22Rv1 (cell line): ENCODE measurements at regions not wholly inside any gene's neighbourhood (a gene's known extent, or its start where the extent isn't known, plus 50 kb on each side); places are given as distances from the start of the nearest gene placed in this dataset.

Experiments
- ZFX ChIP-seq: fragments of 450-650 bp; IDR thresholded peaks from 2 replicates; pipeline ENCODE4 v1.6.1; 2017; ENCODE audit warnings: antibody characterized with exemption, borderline replicate concordance
- TF ChIP-seq, protein P1 (sequence below): fragments of 450-650 bp; IDR thresholded peaks from 2 replicates; pipeline ENCODE4 v1.5.1; 2017; ENCODE audit warnings: mild to moderate bottlenecking

DNA sequence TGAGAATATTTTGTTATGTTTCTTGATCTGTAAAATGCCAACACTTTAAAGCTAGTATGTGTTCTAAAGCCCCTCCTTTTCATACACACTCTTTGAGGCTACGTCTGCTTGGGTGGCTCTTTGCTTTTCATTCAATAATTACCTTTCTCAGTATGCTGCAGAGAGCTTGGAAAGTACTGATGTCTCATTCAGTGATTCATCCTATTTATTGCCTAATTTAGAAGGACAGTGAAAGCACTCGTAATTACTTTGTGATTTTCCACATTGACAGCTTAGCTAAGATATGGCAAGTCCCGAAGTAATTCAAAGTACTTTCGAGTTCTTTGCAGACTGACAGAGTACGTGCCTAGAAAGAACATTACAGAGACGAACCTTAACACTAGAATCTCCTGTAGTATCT, 57.2 kb downstream of the BMP15 start:
- TF ChIP-seq, protein P1, sequence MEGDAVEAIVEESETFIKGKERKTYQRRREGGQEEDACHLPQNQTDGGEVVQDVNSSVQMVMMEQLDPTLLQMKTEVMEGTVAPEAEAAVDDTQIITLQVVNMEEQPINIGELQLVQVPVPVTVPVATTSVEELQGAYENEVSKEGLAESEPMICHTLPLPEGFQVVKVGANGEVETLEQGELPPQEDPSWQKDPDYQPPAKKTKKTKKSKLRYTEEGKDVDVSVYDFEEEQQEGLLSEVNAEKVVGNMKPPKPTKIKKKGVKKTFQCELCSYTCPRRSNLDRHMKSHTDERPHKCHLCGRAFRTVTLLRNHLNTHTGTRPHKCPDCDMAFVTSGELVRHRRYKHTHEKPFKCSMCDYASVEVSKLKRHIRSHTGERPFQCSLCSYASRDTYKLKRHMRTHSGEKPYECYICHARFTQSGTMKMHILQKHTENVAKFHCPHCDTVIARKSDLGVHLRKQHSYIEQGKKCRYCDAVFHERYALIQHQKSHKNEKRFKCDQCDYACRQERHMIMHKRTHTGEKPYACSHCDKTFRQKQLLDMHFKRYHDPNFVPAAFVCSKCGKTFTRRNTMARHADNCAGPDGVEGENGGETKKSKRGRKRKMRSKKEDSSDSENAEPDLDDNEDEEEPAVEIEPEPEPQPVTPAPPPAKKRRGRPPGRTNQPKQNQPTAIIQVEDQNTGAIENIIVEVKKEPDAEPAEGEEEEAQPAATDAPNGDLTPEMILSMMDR = no peak
- no peak for TF ChIP-seq ZFX
